ENCODE measurements at regions not wholly inside any gene's neighbourhood (a gene's known extent, or its start where the extent isn't known, plus 50 kb on each side); places are given as distances from the start of the nearest gene placed in this dataset.
"Not testable (repeated sequence)": the region's sequence is repeated elsewhere in the genome, so short reads cannot be mapped to it uniquely, and the experiment has no call there.

DNA sequence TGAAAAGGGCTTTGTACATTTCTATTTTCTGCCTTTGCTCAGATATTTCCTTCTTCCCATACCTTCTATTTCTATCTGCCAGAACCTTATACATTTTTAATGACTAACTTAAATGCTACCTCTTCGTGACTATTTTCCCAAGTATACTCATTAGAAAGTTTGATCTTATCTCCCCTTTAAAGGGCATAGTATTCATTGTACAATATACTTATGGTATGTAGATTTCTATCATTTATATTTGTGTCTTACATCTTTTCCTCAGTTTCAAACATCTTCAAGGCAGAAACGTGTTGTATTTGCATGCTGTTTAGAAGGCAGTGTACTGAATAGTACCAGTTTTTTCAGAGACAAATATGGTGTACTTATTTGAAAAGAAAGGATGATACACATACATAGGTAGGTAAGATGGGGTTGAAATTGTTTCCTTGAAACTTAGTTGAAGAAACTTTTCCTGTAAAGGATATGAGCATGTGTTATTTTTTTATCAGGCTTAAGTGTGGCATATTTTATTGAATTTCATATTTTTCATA lies 518.1 kb upstream of the NUDT12 start:
- no peak for ATAC-seq
- no peaks in the 10 kb centered on the region for H3K4me1 ChIP-seq (ENCODE audit: control insufficient read depth, insufficient read depth, low read length)

DNA sequence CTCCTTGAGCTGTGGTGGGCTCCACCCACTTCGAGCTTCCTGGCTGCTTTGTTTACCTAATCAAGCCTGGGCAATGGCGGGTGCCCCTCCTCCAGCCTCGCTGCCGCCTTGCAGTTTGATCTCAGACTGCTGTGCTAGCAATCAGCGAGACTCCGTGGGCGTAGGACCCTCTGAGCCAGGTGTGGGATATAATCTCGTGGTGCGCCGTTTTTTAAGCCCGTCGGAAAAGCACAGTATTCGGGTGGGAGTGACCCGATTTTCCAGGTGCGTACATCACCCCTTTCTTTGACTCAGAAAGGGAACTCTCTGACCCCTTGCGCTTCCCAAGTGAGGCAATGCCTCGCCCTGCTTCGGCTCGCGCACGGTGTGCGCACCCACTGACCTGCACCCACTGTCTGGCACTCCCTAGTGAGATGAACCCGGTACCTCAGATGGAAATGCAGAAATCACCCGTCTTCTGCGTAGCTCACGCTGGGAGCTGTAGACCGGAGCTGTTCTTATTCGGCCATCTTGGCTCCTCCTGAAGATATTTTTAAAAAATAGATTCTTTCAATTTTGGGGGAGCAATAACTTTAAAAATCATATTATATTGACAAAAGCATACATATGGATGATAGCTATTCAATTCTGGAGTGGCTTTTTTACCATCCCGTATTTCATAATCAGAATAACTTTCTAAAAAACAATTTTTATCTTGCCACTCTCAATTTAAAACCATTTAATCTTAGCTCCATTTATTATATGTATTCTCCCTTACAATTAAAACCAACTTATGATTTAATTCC lies 517.5 kb upstream of the NUDT12 start:
- not testable (repeated sequence) for ATAC-seq; H3K27me3 Mint-ChIP-seq (ENCODE audit: low read depth in 2 of 2)

More for the DNA sequence above, 518.1 kb upstream of the NUDT12 start:
- Mint-ChIP-seq H3K36me3 (no peaks in the 10 kb centered on the region), H3K27me3 (ENCODE audit: low read depth in 2 of 2) (no peaks in the 10 kb centered on the region), H3K4me1 (no peaks in the 10 kb centered on the region), H3K9me3 (peaks cover 13 to 18% of the 10 kb centered on the region in 2 donors), H3K27ac (no peak overlapping the region), H3K4me3 (no peak overlapping the region)
- no peak for DNase-seq
- TF ChIP-seq, protein P1, sequence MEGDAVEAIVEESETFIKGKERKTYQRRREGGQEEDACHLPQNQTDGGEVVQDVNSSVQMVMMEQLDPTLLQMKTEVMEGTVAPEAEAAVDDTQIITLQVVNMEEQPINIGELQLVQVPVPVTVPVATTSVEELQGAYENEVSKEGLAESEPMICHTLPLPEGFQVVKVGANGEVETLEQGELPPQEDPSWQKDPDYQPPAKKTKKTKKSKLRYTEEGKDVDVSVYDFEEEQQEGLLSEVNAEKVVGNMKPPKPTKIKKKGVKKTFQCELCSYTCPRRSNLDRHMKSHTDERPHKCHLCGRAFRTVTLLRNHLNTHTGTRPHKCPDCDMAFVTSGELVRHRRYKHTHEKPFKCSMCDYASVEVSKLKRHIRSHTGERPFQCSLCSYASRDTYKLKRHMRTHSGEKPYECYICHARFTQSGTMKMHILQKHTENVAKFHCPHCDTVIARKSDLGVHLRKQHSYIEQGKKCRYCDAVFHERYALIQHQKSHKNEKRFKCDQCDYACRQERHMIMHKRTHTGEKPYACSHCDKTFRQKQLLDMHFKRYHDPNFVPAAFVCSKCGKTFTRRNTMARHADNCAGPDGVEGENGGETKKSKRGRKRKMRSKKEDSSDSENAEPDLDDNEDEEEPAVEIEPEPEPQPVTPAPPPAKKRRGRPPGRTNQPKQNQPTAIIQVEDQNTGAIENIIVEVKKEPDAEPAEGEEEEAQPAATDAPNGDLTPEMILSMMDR (IDR thresholded peaks at IDR 0.05): no peak
- intact Hi-C loops (cut with micrococcal nuclease): no loop called here
- Histone ChIP-seq H3K9me3 (ENCODE audit: control insufficient read depth, insufficient read depth, low read length) (no peaks in the 10 kb centered on the region), H3K27ac (ENCODE audit: low read length) (no peak overlapping the region), H3K27me3 (ENCODE audit: control insufficient read depth, insufficient read depth, low read length) (no peaks in the 10 kb centered on the region), H3K4me3 (ENCODE audit: low read length) (no peak overlapping the region), H3K36me3 (ENCODE audit: control insufficient read depth, insufficient read depth, low read length) (no peaks in the 10 kb centered on the region)
- 58% methylated on average over 2 of the region's 2 CpGs for WGBS (ENCODE audit: insufficient coverage)

DNA sequence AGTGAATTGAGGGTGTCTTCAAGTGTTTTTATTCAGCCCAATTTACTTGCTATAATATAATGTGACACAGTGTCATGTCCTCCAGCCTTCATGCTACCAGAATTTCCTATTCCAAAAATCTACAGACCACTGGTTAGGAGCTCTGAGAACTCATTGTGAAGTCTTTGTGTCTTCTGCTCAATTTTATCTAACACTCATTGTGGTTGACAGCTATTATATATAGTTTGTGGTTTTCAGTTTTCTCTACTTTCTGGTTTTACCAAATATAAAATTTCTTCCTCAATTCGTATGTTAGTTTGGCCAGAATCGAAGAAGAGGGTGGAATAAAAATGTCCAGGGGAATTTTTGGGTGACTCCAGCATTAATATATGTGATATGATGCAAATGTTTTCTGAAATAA lies 509.3 kb upstream of the NUDT12 start:
- Mint-ChIP-seq H3K4me3 (no peak overlapping the region), H3K9me3 (peaks cover 7 to 11% of the 10 kb centered on the region in 2 donors), H3K27me3 (ENCODE audit: low read depth in 2 of 2) (no peaks in the 10 kb centered on the region), H3K4me1 (no peaks in the 10 kb centered on the region), H3K27ac (no peak overlapping the region), H3K36me3 (no peaks in the 10 kb centered on the region)
- H3K4me1 ChIP-seq (ENCODE audit: control insufficient read depth, insufficient read depth, low read length): no peaks in the 10 kb centered on the region
- H3K27me3 ChIP-seq (ENCODE audit: control insufficient read depth, insufficient read depth, low read length): no peaks in the 10 kb centered on the region
- H3K4me3 ChIP-seq (ENCODE audit: low read length): no peak overlapping the region
- DNase-seq (no peak), ATAC-seq (no peak)
- intact Hi-C loops (cut with micrococcal nuclease): no loop called here
- TF ChIP-seq, protein P1 (IDR thresholded peaks at IDR 0.05): no peak
- H3K27ac ChIP-seq (ENCODE audit: low read length): no peak overlapping the region
- no CpG with 5 or more reads among the region's 2 CpGs for WGBS (ENCODE audit: insufficient coverage)
- H3K36me3 ChIP-seq (ENCODE audit: control insufficient read depth, insufficient read depth, low read length): no peaks in the 10 kb centered on the region
- no peaks in the 10 kb centered on the region for H3K9me3 ChIP-seq (ENCODE audit: control insufficient read depth, insufficient read depth, low read length)

More for the DNA sequence above, 517.5 kb upstream of the NUDT12 start:
- H3K9me3 ChIP-seq (ENCODE audit: control insufficient read depth, insufficient read depth, low read length); H3K4me1 Mint-ChIP-seq; intact Hi-C loops (cut with micrococcal nuclease); H3K36me3 ChIP-seq (ENCODE audit: control insufficient read depth, insufficient read depth, low read length); H3K27ac ChIP-seq (ENCODE audit: low read length); H3K27me3 ChIP-seq (ENCODE audit: control insufficient read depth, insufficient read depth, low read length); H3K36me3 Mint-ChIP-seq; H3K4me3 Mint-ChIP-seq; H3K4me3 ChIP-seq (ENCODE audit: low read length); H3K27ac Mint-ChIP-seq; DNase-seq; H3K4me1 ChIP-seq (ENCODE audit: control insufficient read depth, insufficient read depth, low read length): not testable (repeated sequence)
- WGBS (ENCODE audit: insufficient coverage): 88% methylated on average over 15 of the region's 29 CpGs
- peaks cover 13 to 18% of the 10 kb centered on the region in 2 donors for H3K9me3 Mint-ChIP-seq

DNA sequence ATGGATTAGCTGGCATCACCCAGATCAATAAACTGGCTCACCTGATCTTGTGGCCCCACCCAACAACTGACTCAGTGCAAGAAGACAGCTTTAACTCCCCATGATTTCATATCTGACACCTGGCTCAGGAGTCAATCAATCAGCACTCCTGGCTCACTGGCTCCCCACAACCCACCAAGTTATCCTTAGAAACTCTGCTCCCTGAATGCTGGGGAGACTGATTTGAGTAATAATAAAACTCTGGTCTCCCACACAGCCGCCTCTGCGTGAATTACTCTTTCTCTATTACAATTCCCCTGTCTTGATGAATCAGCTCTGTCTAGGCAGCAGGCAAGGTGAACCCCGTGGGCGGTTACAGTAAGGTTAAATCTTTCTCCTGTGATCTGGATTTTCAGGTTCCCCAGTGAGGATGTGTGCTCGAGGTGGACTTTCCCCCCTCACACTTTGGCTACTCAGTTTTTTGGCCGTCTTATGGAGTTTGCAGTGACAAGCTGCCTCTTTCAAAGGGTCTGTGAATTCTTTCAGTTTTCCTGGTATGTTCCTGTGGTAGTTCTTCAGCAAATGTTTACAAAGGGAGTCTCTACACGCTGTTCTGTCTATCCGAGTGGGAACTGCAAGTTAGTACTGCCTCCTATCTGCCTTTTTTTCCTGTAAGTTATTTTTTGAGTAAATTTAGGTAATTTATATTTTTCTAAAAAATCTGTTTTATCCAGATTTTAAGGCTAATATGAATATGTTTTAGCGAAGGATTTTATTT lies 500.2 kb upstream of the NUDT12 start:
- Histone ChIP-seq H3K27me3 (ENCODE audit: control insufficient read depth, insufficient read depth, low read length) (no peaks in the 10 kb centered on the region), H3K4me1 (ENCODE audit: control insufficient read depth, insufficient read depth, low read length) (no peaks in the 10 kb centered on the region), H3K36me3 (ENCODE audit: control insufficient read depth, insufficient read depth, low read length) (no peaks in the 10 kb centered on the region), H3K27ac (ENCODE audit: low read length) (no peak overlapping the region), H3K4me3 (ENCODE audit: low read length) (no peak overlapping the region), H3K9me3 (ENCODE audit: control insufficient read depth, insufficient read depth, low read length) (no peaks in the 10 kb centered on the region)
- Mint-ChIP-seq H3K27me3 (ENCODE audit: low read depth in 2 of 2) (no peaks in the 10 kb centered on the region), H3K36me3 (no peaks in the 10 kb centered on the region), H3K9me3 (peaks cover 7 to 12% of the 10 kb centered on the region in 2 donors), H3K27ac (no peak overlapping the region), H3K4me3 (no peak overlapping the region), H3K4me1 (no peaks in the 10 kb centered on the region)
- WGBS (ENCODE audit: insufficient coverage): 88% methylated on average over 8 of the region's 9 CpGs
- ATAC-seq (no peak), DNase-seq (no peak)
- TF ChIP-seq, protein P1 (IDR thresholded peaks at IDR 0.05): no peak
- intact Hi-C loops (cut with micrococcal nuclease): no loop called here

All from natural killer cell (primary cell).